Ramos (cell line): ENCODE measurements at regions not wholly inside any gene's neighbourhood (a gene's known extent, or its start where the extent isn't known, plus 50 kb on each side); places are given as distances from the start of the nearest gene placed in this dataset.

Experiments
- in situ Hi-C: fragments of 300-500 bp; cut with MboI; formaldehyde crosslinking; loops from one replicate; pipeline ENCODE4 v1.14.3; 2022; ENCODE audit warnings: low sequenced_read_pairs; ENCODE audit not compliant: unreplicated experiment

GRCh38 chr7:130908345-130909160 is 174.5 kb upstream of the KLF14 start:
- in situ Hi-C loops, result no loop called here

GRCh38 chr7:130909161-130909836 is 175.3 kb upstream of the KLF14 start:
- in situ Hi-C loops, result no loop called here

GRCh38 chr7:130909881-130910672 is 176.1 kb upstream of the KLF14 start:
- in situ Hi-C loops, result no loop called here

- in situ Hi-C loops, result no loop called here
Measured at GRCh38 chr7:130910949-130911944, 177.2 kb upstream of the KLF14 start.

- in situ Hi-C loops, result no loop called here
Measured at GRCh38 chr7:130912082-130912861, 178.3 kb upstream of the KLF14 start.

GRCh38 chr7:130912862-130913638 is 179.0 kb upstream of the KLF14 start:
- in situ Hi-C loops, result no loop called here

- in situ Hi-C loops, result no loop called here
Measured at GRCh38 chr7:130913639-130914553, 179.9 kb upstream of the KLF14 start.

- in situ Hi-C loops, result no loop called here
Measured at GRCh38 chr7:130914554-130915294, 180.7 kb upstream of the KLF14 start.

- in situ Hi-C loops, result no loop called here
Measured at GRCh38 chr7:130917669-130918128, 183.7 kb upstream of the KLF14 start.

- in situ Hi-C loops, result no loop called here
Measured at GRCh38 chr7:130918129-130919052, 184.4 kb upstream of the KLF14 start.

GRCh38 chr7:130919316-130920103 is 185.5 kb upstream of the KLF14 start:
- in situ Hi-C loops, result no loop called here

- in situ Hi-C loops, result no loop called here
Measured at GRCh38 chr7:130920122-130920521, 186.1 kb upstream of the KLF14 start.

- in situ Hi-C loops, result no loop called here
Measured at GRCh38 chr7:130921391-130922180, 187.6 kb upstream of the KLF14 start.
